GM19351 (cell line): ENCODE measurements at regions not wholly inside any gene's neighbourhood (a gene's known extent, or its start where the extent isn't known, plus 50 kb on each side); places are given as distances from the start of the nearest gene placed in this dataset.

Source experiments
- ATAC-seq: cut with Tn5 transposase; IDR thresholded peaks from one replicate; pipeline ENCODE4 v1.9.1; 2021; ENCODE audit warnings: mild to moderate bottlenecking, moderate library complexity; ENCODE audit not compliant: unreplicated experiment

DNA sequence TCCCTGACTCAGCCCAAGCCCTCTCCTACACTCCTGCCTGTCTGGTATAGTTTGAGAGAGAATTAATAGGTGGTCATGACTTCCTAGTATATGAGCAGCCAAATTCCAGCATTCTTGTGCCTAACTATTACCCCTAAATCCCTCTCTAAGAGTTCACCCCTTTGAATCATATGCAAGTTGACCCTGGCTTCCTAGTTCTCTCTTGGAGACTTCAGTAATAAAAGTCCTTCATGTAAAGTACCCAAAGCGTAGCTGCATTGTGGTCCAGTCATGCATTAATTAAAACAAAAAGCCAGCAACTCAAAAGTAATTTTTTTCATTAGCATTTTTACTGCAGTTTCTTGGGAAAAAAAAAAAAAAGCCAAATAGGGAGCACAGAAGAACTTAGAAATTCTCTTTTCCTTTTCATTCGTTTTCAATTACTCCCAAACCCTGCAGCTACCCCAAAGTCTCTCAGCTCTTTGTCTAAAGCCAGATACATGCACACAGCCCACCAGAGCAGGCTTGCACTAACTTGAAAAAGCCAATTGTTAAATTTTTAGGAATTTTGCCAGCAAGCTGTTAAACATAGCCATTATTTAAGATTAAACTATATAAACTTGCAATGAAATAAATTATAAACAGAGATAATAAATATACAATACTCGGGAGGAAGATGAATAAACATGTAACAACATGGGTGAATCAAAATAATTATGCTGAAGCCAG lies 50.1 kb upstream of the STT3B start:
- ATAC-seq: no peak
